Umbilical cord (tissue), 1 donor: ENCODE measurements at regions not wholly inside any gene's neighbourhood (a gene's known extent, or its start where the extent isn't known, plus 50 kb on each side); places are given as distances from the start of the nearest gene placed in this dataset.

Source experiments
- DNase-seq: peaks from one replicate; pipeline ENCODE4 v3.0.0-alpha.2; 2015; ENCODE audit warnings: low spot score

- DNase-seq: no peak
Observed at GRCh38 chr2:15997728-15998280, 57.5 kb downstream of the MYCN start.

- DNase-seq: no peak
Observed at GRCh38 chr2:15996536-15997423, 56.4 kb downstream of the MYCN start.
